NOMO-1 treated with DMSO at 0.1 percent for 48 hours (cell line): ENCODE measurements at regions not wholly inside any gene's neighbourhood (a gene's known extent, or its start where the extent isn't known, plus 50 kb on each side); places are given as distances from the start of the nearest gene placed in this dataset.

ENCODE experiments used
- DNase-seq: peaks from one replicate; lab custom pipeline; 2025; ENCODE audit not compliant: unreplicated experiment; lab: John Stamatoyannopoulos, UW

GRCh38 chr2:173630425-173631126, 275.9 kb downstream of the CDCA7 start:
- DNase-seq, result no peak

GRCh38 chr2:173631127-173631460, 276.4 kb downstream of the CDCA7 start:
- DNase-seq, result no peak

GRCh38 chr2:173644146-173644545, 289.5 kb downstream of the CDCA7 start:
- no peak for DNase-seq

GRCh38 chr2:173647681-173648311, 293.1 kb downstream of the CDCA7 start:
- DNase-seq, result no peak

- DNase-seq, result no peak
Observed at GRCh38 chr2:173648816-173649215, 294.1 kb downstream of the CDCA7 start.

GRCh38 chr2:173649527-173650219, 295.0 kb downstream of the CDCA7 start:
- no peak for DNase-seq

GRCh38 chr2:173651891-173652290, 297.2 kb downstream of the CDCA7 start:
- no peak for DNase-seq

- DNase-seq, result no peak
Observed at GRCh38 chr2:173652311-173652710, 297.6 kb downstream of the CDCA7 start.

- no peak for DNase-seq
Observed at GRCh38 chr2:173652767-173653431, 298.2 kb downstream of the CDCA7 start.

GRCh38 chr2:173653432-173653805, 298.7 kb downstream of the CDCA7 start:
- DNase-seq, result no peak

GRCh38 chr2:173654161-173654895, 299.7 kb downstream of the CDCA7 start:
- DNase-seq, result no peak

GRCh38 chr2:173654896-173655265, 300.2 kb downstream of the CDCA7 start:
- no peak for DNase-seq

- DNase-seq, result no peak
Observed at GRCh38 chr2:173656086-173656485, 301.4 kb downstream of the CDCA7 start.

GRCh38 chr2:173657996-173658717, 303.5 kb downstream of the CDCA7 start:
- DNase-seq, result no peak

GRCh38 chr2:173658946-173659371, 304.3 kb downstream of the CDCA7 start:
- no peak for DNase-seq

GRCh38 chr2:173659509-173659908, 304.8 kb downstream of the CDCA7 start:
- no peak for DNase-seq

- DNase-seq, result no peak
Observed at GRCh38 chr2:173661586-173661985, 303.6 kb downstream of the SP3 start.

GRCh38 chr2:173663353-173663752, 301.8 kb downstream of the SP3 start:
- DNase-seq, result no peak

GRCh38 chr2:173663835-173664512, 301.2 kb downstream of the SP3 start:
- DNase-seq, result no peak

GRCh38 chr2:173664513-173664910, 300.7 kb downstream of the SP3 start:
- DNase-seq, result no peak
